ENCODE measurements at regions not wholly inside any gene's neighbourhood (a gene's known extent, or its start where the extent isn't known, plus 50 kb on each side); places are given as distances from the start of the nearest gene placed in this dataset.

DNA sequence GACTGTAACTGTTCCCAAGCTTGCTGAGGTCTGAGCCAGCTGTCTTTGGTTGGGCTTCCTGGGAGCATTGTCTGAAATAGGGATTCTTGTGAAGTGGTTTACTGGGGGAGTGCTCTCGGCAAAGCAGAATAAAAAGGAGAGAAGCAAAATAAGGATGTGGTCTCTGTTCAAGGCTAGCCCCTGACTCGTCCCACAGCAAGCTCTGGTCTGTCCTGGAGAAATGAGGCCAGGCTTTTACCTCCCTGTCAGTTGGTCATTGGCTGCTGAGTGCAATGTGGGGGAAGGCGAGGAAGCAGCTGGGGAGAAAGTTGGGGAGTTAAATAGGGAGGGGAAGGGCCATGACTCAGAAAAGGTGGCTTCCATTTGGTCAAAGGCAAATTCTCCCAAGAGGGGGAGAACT, 303.9 kb upstream of the DUSP10 start (continued):
- TF ChIP-seq, protein P1, sequence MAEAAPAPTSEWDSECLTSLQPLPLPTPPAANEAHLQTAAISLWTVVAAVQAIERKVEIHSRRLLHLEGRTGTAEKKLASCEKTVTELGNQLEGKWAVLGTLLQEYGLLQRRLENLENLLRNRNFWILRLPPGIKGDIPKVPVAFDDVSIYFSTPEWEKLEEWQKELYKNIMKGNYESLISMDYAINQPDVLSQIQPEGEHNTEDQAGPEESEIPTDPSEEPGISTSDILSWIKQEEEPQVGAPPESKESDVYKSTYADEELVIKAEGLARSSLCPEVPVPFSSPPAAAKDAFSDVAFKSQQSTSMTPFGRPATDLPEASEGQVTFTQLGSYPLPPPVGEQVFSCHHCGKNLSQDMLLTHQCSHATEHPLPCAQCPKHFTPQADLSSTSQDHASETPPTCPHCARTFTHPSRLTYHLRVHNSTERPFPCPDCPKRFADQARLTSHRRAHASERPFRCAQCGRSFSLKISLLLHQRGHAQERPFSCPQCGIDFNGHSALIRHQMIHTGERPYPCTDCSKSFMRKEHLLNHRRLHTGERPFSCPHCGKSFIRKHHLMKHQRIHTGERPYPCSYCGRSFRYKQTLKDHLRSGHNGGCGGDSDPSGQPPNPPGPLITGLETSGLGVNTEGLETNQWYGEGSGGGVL (tag by site-specific recombination; IDR thresholded peaks at IDR 0.05): no peak
- TF ChIP-seq, protein P2, sequence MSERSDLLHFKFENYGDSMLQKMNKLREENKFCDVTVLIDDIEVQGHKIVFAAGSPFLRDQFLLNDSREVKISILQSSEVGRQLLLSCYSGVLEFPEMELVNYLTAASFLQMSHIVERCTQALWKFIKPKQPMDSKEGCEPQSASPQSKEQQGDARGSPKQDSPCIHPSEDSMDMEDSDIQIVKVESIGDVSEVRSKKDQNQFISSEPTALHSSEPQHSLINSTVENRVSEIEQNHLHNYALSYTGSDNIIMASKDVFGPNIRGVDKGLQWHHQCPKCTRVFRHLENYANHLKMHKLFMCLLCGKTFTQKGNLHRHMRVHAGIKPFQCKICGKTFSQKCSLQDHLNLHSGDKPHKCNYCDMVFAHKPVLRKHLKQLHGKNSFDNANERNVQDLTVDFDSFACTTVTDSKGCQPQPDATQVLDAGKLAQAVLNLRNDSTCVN (tag by site-specific recombination; optimal IDR thresholded peaks at IDR 0.05): no peak
- TF ChIP-seq ZNF394 (tag by site-specific recombination; IDR thresholded peaks at IDR 0.05; ENCODE audit: borderline replicate concordance): no peak
- TF ChIP-seq ZNF18 (tag by site-specific recombination; IDR thresholded peaks at IDR 0.05): no peak

- TF ChIP-seq ZNF19 (tag by site-specific recombination; IDR thresholded peaks at IDR 0.05; ENCODE audit: low read depth) (no peak), ZNF548 (tag by site-specific recombination; IDR thresholded peaks at IDR 0.05) (no peak), GLIS1 (tag by site-specific recombination; IDR thresholded peaks at IDR 0.05) (no peak), ZNF837 (tag by site-specific recombination; IDR thresholded peaks at IDR 0.05) (no peak), ZNF121 (tag by site-specific recombination; IDR thresholded peaks at IDR 0.05) (no peak), ZNF513 (tag by site-specific recombination; IDR thresholded peaks at IDR 0.05) (no peak), ZNF529 (tag by site-specific recombination; IDR thresholded peaks at IDR 0.05; ENCODE audit: insufficient replicate concordance) (no peak), ZNF221 (tag by site-specific recombination; IDR thresholded peaks at IDR 0.05; ENCODE audit: borderline replicate concordance) (no peak), ZNF707 (tag by site-specific recombination; IDR thresholded peaks at IDR 0.05) (no peak), PRDM10 (tag by site-specific recombination; IDR thresholded peaks at IDR 0.05) (no peak), PRDM1 (tag by site-specific recombination; IDR thresholded peaks at IDR 0.05) (no peak), ZNF561 (tag by site-specific recombination; IDR thresholded peaks at IDR 0.05; ENCODE audit: borderline replicate concordance) (no peak), ZBTB21 (tag by site-specific recombination; IDR thresholded peaks at IDR 0.05) (no peak), ZSCAN16 (tag by site-specific recombination; IDR thresholded peaks at IDR 0.05) (no peak), ZNF16 (tag by site-specific recombination; IDR thresholded peaks at IDR 0.05; ENCODE audit: low read depth) (no peak)
- peaks cover 11% of the 10 kb centered on the region for H3K4me1 ChIP-seq (ENCODE audit: control insufficient read depth, insufficient read depth, low read length)
- CTCF ChIA-PET: no interaction called here
- POLR2A ChIA-PET: no interaction called here
- H3K4me3 ChIP-seq (ENCODE audit: low read depth, low read length): no peak overlapping the region
- no peaks in the 10 kb centered on the region for H3K9me3 ChIP-seq (ENCODE audit: control insufficient read depth, insufficient read depth, low read depth, low read length)
- H3K36me3 ChIP-seq (ENCODE audit: control insufficient read depth in 2 of 2, insufficient read depth in 1 of 2, low read length in 2 of 2): no peaks in the 10 kb centered on the region
- H3K27ac ChIP-seq (ENCODE audit: extremely low read depth, low read depth, low read length): no peak overlapping the region
Observed at GRCh38 chr1:222045236-222045635, 303.3 kb upstream of the DUSP10 start.

All from HEK293 (cell line).